GM21786 (cell line): ENCODE measurements at regions not wholly inside any gene's neighbourhood (a gene's known extent, or its start where the extent isn't known, plus 50 kb on each side); places are given as distances from the start of the nearest gene placed in this dataset.

Source experiments
- ATAC-seq: cut with Tn5 transposase; IDR thresholded peaks from one replicate; pipeline ENCODE4 v1.9.1; 2021; ENCODE audit not compliant: unreplicated experiment

DNA sequence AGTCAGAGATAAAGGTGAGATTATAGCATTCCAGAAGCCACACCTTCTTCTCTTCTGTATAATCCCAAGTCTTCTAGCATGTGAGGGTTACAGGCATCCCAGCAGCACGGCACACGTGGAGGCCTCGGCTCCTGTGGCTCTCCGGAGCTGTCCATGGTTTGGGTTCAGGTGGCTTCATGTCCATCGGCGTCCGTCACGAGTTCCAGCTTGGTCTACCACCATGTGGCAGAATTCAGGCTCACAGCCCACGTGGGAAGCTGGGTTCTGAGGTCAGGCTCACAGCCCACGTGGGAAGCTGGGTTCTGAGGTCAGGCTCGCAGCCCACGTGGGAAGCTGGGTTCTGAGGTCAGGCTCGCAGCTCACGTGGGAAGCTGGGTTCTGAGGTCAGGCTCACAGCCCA lies 378.3 kb upstream of the SALL3 start:
- no peak for ATAC-seq

DNA sequence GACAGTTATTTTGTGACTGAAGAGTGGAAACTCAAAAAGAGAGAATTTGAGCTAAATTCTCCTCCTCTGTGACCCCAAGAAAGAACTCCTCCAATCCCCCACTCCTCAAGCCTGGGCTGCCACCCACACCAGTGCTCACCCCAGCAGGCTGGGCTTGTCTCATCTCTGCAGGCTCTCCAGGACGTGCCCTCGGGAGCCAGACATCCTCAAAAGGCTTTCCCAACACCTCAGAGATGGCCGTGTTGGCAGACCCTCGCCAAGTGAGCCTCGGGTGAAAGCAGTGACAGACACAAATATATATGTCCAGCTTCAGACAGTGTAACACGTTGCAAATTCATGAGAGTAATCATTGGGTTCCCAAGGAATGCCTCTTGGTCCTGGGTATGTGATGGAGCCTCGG lies 377.7 kb upstream of the SALL3 start:
- no peak for ATAC-seq

DNA sequence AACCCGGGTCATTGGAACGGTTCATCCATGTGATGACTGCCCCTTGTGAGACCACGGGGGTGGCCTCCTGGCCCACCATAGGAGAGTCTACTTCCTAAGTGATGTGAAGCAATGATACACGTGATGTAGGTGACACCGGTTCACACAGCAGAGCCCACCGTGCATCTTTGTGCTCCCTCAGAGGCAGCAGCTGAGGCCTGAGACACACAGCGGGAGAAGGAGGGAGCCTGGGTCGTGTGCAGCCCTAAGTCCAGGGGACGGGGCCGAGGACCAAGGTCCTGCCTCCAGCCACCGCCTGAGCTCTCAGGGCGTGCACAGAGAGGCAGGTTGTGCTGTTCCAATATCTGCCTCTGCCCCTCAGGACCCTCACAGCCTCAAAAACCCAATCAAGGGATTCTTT lies 377.2 kb upstream of the SALL3 start:
- no peak for ATAC-seq

DNA sequence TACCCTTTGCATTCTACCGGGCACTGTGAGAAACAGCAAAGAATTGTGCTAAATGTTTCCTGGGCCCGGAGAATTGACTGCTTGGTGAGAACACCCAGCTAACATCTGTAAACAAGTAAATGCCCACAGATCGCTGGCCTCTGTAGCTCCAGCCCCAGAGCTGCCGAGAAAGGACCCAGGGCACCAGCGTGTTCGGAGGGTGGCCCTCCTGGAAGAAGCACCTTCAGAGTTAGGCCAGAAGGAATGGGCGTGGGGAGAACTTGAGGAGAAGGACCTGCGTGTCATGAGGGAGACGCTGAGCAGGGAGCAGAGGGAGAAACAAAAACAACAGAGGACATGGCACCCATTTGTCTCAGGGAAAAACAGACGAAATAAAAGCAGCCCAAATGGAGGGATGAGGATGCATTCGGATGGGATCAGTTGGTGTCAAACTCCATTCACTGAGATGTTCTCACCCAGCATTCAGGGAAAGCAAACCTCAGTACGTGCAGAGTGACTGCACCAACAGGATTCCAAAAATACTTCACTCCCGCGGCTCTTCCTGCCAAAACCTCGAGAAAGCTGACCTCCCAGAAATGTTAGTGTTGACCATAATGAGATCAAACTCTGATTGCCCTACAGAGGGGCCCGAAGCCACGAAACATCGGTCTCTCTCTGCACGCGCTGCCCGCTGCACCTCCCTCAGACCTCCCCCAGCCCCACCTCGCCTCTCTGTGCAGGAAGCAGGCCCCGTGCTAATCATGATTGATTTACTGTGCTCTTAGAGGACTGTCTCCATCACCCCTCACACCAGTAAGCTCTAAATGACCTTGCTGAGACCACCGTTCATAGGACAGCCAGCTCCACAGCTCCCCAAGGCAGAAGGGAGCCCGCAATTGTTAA lies 376.3 kb upstream of the SALL3 start:
- no peak for ATAC-seq

DNA sequence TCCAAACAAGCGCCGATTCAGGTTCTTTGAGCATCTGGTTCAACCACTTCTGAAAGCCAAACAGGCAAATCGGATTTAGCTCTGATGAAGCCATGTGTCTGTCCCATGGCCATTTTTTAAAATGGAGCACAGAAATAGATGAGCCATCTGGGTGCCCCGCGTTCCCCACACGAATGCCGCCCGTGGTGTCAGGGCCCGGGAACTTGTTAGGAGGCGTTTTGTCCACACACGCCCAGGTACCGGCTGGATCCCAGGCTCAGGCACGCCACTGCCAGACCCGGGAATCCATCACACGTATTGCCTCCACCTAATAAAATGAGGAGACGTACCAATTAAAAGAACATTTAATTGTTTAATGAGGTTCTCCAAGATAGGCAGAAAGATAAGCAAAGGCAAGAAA lies 374.4 kb upstream of the SALL3 start:
- ATAC-seq = no peak

DNA sequence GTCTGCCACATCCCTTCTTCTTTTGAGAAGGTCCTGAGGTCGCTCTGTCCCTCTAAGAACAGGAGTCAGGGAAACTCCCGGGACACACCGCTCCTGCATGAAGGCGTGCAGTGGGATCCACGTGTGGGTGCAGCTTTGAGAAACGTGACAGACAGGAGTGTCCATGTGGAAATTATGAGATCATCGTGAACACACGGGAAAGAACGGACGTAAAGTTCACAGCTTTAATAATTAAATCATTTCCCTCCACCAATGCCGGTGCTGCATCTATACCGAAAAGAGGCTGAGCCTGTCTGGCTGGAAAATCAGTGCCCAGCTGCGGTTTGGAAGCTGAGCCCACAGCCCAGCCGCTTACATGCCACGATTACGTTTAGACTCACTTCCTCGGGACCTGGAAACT lies 372.4 kb upstream of the SALL3 start:
- no peak for ATAC-seq

DNA sequence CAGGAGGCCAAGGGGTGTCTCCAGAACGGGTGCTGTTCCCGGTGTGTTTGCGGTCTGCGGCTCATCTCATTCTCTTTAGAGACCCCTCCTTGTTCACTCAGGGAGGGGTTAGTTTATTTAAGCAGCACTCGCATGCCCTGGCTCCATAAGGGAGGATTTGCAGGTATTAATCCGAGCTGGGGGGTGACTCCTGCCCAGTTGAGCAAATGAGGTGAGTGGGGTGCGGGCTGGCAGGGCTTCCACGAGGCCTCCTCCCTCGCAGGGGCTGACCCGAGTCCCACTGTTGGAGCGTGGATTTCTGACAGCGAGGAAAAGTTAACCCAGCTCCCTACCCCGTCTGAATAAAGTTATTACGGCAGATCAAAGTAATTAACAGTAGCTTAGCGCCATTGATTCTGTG lies 371.8 kb upstream of the SALL3 start:
- no peak for ATAC-seq

DNA sequence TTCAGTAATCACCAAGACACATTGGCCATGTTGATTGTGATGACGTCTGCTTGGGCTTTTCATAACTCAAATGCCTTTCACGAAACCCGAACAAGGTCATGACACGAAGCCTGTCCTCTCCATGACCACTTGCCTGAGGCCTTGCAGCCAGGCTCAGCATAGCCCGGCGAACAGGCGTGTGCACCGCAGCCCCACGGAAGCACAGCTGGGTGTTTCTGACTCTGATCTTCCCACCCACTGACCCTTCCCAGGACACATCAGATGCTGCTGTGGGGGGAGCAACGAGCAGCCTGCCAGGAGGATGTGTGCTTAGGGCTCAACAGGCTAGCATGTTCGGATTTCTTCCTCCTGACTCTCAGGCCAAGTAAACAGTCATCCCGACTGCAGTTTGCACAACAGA lies 369.4 kb upstream of the SALL3 start:
- ATAC-seq = no peak

DNA sequence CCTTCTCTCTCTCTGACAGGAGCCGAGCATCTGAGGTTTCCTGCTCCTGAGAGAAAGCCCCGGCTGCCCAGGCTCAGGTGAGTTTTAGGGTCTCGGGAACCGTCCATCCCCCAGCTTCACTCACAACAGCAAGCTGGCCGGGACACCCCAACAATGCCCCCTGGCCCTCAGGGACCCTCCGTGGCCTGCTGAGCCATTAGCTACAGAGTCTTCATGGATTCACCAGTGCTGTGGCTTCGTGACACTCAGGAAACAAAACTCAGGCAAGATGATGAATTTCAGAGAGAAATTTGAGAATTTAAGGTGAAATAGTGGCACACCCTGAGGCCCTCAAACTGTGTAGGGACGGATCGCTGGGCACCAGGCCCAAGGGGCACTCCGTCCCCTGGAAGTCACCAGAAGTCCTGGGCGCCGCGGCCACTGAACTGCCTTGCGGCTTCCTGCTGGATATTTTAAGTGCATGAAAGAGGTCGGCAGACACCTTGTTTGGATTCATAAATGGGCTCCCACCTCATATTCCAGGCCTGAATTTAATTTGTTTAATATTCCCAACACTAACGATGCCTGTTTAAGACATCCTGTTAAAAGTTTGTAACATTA lies 368.3 kb upstream of the SALL3 start:
- no peak for ATAC-seq

DNA sequence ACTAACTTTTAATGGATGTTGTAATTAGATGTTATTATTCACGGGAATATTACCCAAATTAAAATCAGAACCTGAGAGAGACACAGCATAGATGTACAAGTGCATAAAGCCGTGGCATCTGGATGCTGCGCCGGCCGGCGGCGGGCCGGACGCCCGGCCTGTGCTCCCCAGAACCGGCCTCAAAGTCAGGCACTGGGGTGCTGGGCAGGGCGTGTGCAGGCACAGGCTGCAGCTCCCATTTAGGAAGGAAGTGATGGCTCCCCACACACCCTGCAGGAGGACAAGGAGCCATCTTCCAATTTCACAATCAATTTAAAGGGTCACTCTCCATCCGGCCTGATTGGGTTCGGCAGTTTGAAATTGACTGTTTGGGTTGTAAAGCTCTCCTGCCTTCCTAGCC lies 367.7 kb upstream of the SALL3 start:
- ATAC-seq = no peak

DNA sequence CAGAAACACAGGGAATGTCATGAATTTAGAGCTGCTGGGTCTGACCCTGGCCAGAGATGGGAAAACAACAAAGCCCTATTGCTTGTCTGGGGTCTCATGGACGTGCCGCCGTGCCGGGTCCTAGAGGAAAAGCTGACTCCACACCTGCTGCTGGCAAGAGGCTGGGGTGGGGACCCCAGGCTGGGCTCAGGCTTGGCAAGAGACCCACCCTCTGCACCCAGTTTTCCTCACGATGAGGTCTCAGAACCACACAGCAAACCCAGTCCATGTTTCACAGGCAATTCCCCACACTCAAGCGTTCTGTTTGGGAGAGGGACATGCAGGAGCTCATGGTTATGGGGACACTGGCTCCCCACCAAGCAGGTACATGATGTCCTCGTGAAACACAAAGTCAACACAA lies 367.3 kb upstream of the SALL3 start:
- no peak for ATAC-seq

DNA sequence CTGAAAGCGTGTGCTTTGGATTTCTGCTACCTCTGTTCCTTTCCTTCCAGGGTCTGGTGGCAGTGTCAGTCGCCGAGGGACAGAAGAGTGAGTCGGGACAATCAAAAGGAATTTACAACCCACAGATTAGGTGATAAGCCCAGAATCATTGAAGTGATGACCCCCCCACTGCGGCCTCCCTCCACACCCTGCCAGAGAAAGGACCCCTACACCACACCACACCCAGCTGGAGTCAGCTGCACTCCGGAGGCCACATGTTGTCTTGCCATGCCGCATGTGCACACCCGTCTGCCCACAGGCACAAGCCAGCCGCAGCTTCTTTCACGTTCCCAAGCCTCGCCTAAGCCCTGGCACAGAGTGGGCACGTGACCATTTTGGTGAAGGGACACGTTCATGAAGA lies 366.8 kb upstream of the SALL3 start:
- ATAC-seq = no peak

DNA sequence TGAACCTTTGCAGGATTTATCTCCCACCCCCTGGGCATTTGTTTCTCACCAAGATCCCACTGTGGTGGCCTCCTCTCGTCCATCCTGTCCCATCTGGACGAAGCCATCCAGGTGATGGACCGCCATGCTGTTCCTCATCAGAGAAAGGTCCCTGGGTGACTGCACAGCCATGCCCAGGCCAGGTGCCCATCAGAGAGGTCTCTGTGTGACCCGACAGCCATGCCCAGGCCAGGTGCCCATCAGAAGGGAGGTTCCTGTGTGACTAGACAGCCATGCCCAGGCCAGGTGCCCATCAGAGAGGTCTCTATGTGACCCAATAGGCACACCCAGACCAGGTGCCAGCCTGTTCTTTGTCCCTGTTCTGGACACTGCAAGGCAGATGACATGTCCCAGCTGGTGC lies 360.9 kb upstream of the SALL3 start:
- no peak for ATAC-seq

DNA sequence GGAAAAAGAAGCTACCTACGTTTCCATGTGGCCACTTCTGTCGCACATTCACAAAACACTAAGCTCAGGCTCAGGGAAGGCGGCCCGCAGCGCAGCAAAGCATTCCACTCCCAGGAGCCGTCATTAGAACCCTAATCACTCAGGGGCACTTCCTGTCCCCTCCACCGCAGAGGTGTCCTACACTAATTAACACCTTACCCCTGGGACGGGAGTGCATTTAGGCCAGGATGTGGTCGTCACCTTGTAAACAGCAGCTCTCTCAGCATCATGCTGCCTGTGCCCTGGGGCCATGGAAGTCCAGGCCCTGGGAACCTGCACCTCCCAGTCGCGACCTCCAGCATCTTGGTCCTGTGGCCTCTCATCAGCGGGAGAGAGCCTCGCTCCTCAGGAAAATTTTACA lies 359.8 kb upstream of the SALL3 start:
- ATAC-seq = no peak

DNA sequence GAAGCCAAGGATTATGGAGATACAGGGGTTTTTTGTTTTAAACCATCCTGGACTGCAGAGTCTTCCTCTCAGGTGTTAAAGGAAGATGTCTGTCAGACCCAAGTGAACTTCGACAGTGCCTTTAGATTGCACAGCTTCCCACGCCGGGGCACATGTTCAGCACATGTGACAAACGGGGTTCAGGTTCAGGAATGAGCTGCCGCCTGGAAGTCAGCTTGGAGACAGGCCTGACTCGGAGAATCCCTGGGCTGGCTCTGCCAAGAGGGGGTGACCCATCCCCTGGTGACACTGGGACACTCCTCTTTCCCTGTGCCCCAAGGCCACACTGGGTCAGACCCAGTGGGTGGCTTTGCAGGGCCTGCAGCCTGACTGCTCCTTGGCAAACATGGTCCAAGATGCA lies 359.3 kb upstream of the SALL3 start:
- ATAC-seq = no peak

DNA sequence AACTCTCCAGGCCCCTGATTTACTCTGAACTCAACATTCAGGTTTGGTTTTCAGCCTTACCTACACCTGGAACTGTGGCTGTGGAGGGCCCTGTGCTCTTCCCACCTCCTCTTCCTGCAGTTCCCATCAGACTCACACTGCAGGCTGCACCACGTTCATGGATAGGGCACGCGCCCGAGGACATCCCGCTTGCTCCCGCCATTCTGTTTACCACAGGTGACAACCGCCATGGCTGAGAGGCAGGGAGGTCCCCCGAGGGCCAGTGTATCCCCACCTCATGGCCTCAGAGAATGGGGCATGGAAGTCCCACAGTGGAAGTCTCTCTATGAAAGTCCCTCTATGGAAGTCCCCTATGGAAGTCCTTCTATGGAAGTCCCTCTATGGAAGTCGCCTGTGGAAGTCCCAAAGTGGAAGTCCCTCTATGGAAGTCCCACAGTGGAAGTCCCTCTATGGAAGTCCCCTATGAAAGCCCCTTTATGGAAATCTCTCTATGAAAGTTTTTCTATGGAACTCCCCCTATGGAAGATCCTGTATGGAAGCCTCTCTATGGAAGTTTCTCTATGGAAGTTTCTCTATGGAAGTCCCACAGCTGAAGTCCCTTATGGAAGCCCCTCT lies 358.4 kb upstream of the SALL3 start:
- ATAC-seq = no peak

DNA sequence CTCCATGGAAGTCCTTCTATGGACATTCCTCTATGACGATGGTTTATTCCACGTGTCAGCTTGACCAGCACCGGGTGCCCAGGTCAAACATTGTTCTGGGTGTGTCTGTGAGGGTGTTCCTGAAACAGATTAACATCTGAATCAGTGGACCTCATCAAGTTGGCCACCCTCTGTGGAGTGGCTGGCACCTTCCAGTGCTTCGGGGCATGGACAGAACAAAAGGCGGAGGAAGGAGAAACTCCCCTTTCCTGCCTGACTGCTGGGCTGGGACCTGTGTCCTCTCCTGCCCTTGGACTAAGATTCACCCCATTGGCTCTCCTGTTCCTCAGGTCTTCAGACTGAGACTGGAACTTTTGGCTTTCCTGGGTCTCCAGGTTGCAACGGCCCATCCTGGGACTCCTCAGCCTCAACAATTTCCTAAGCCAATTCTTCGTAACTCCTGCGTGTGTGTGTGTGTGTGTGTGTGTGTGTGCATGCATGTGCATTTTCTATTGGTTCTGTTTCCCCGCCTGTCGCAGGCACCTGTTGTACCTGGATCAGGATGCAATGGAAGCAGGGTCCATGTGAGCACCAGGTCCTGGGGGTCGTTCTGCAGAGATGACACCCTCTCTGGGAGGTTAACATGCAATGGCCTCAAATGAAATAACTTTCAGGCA lies 357.2 kb upstream of the SALL3 start:
- ATAC-seq = no peak

DNA sequence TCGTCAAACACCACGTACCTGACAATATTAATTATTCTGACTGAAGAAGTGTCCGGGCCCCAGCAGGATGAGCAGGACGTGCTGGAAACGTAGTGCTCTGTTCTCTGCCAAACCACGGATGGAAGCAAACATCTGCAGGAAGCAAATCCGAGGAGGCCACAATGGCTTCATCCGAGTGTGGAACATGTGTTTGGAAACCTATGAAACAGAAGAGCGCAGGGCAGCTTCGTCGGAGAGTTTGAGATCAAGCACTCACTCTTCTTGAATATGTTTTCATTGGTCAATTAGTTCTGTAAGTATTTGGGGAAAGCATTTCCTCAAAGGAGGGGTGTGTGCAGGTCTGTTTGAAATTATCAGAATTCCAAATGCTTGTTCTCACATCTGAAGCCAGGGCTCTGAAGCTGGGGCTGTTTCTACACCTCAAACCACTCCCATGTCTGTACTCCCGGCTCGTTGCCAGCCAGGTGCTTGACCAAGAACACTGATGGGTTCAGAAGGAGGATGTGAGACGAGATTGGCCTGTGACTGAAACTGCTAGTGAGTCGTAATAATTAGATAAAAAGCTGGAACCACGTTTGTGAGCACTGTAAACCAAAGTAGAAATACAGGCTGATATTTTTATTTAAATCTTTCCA lies 356.6 kb upstream of the SALL3 start:
- no peak for ATAC-seq

DNA sequence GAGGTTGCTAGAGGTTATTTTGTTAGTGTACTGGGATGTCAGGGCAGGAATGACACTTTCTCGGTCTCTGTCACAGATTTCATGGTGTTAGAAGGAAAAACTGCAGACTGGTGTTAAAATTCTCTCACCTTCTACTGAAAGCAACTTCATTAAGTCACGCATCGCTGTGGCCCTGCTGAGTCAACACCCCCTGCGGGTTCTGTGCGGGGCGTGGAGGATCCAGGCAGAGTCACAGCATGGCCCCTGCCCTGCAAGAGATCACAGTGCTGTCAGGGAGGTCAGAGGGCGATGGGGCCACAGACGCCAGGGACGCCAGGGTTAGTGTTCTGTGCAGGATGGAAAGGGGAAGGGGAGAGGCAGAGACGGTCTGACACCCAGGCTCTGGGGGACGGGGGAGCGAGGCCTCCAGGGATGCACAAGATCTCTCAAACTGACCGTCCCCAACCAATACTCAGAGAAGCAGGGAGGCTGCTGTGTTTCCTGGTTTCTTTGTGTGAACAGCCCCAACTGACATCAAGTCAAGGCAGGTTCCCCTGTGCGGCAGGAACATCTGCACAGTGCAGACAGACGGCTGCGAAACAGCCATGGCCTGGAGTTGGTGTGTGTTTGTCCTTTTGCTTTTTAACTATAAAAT lies 354.9 kb upstream of the SALL3 start:
- no peak for ATAC-seq

DNA sequence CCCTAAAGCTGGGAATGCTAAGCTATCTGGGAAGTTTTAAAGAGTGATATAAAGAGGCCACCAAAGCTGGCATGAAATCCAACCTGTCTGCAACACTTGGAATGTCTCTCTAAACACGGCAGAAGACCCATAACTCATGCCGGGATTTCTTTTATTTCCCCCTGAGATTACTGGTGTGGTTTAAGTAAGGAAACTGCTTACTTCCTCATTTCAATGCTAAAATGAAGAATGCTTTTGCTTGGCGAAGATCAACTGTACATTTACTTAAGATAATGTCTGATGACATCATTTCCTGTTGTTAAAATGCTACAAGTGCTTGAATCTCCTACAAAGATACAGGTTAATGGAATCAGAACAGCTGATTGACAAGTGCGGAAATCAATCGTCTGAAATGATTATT lies 353.8 kb upstream of the SALL3 start:
- no peak for ATAC-seq
